ENCODE measurements at regions not wholly inside any gene's neighbourhood (a gene's known extent, or its start where the extent isn't known, plus 50 kb on each side); places are given as distances from the start of the nearest gene placed in this dataset.
A peak's percentile ranks its signal among the peaks of the same experiment; 100 is the strongest.

DNA sequence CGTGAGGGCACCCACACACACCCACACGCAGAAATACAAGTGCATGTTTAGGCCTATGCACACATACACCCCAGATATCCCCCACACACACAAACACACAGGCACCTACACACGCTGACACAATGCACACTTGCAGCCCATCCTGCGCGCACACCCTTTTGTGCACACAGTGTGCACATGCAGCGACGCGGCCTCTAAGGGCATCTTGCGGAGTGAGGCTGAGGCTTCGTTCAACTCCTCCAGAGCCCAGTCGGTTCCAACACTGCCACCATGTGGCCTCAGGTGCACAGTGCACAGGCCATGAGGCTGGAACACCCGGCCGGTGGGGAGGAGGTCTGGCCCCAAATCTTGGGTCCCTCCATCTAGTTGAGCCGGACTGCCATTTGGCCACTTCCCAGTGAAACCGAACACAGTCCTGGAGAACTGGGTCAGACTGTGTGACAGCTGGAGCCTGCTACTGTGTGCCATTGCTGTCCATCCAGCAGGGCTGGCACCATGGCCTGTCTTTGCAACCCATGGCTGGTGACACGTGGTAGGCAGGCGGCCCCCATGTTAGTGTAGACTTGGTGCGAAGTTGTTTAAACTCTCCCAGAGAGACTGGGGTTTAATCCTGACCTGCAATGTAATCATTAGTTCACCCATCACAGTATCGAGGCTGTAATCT is 97.7 kb upstream of the MVB12B start:
- DNase-seq (ENCODE audit: low spot score) = no peak
- TF ChIP-seq, protein P1, sequence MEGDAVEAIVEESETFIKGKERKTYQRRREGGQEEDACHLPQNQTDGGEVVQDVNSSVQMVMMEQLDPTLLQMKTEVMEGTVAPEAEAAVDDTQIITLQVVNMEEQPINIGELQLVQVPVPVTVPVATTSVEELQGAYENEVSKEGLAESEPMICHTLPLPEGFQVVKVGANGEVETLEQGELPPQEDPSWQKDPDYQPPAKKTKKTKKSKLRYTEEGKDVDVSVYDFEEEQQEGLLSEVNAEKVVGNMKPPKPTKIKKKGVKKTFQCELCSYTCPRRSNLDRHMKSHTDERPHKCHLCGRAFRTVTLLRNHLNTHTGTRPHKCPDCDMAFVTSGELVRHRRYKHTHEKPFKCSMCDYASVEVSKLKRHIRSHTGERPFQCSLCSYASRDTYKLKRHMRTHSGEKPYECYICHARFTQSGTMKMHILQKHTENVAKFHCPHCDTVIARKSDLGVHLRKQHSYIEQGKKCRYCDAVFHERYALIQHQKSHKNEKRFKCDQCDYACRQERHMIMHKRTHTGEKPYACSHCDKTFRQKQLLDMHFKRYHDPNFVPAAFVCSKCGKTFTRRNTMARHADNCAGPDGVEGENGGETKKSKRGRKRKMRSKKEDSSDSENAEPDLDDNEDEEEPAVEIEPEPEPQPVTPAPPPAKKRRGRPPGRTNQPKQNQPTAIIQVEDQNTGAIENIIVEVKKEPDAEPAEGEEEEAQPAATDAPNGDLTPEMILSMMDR (IDR thresholded peaks at IDR 0.05; ENCODE audit: poor library complexity, severe bottlenecking) = peak; percentile 82
- Histone ChIP-seq H3K9me3 (ENCODE audit: severe bottlenecking) (no peaks in the 10 kb centered on the region), H3K27me3 (ENCODE audit: insufficient read depth, poor library complexity, severe bottlenecking) (peaks cover 13% of the 10 kb centered on the region), H3K36me3 (ENCODE audit: low read depth) (no peaks in the 10 kb centered on the region), H3K27ac (ENCODE audit: poor library complexity, severe bottlenecking) (no peak overlapping the region), H3K4me1 (ENCODE audit: insufficient read depth, poor library complexity, severe bottlenecking) (no peaks in the 10 kb centered on the region), H3K4me3 (ENCODE audit: severe bottlenecking) (no peak overlapping the region)
- peak; percentile 81 for ATAC-seq (ENCODE audit: low read depth)

DNA sequence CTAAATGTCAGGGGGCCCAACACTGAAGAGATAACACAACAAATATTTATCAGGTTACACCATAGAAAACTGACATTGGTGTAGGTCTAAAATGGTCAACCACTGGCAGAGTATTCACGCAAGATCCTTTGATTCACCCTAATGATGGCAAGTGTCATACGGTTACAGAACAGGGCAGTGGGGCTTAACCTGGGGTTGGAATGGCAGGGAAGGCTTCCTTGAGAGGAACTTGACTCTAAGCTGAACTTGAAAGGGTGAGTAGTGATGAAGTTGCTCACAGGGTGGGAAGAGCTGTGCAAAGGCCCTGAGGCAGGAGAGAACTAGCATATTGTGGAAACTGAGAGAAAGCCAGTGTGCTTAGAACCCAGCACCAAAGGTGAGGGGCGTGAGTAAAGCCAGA is 97.1 kb upstream of the MVB12B start:
- Histone ChIP-seq H3K4me3 (ENCODE audit: severe bottlenecking) (no peak overlapping the region), H3K27ac (ENCODE audit: poor library complexity, severe bottlenecking) (no peak overlapping the region), H3K27me3 (ENCODE audit: insufficient read depth, poor library complexity, severe bottlenecking) (peaks cover 8% of the 10 kb centered on the region), H3K9me3 (ENCODE audit: severe bottlenecking) (no peaks in the 10 kb centered on the region), H3K4me1 (ENCODE audit: insufficient read depth, poor library complexity, severe bottlenecking) (no peaks in the 10 kb centered on the region), H3K36me3 (ENCODE audit: low read depth) (no peaks in the 10 kb centered on the region)
- DNase-seq (ENCODE audit: low spot score) = no peak
- TF ChIP-seq, protein P1 (IDR thresholded peaks at IDR 0.05; ENCODE audit: poor library complexity, severe bottlenecking) = no peak
- ATAC-seq (ENCODE audit: low read depth) = no peak

DNA sequence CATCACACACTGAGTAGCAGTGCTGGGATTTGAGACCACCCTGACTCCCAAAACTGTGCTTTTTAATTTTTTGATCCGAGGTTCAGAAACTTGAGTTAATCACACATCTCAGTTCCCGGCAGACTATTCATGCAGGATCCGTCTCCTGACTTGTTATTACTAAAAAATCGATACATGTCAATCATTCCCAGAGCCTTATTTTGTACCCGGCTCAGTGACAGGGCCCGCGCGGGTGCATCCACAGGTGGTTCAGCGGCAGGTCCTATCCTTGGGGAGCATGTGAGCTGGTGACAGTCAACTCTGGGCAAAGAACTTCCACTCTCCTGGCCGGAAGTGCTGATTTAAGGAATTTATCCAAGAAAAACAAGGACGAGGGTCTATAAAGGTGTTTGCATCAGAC is 95.9 kb upstream of the MVB12B start:
- no peaks in the 10 kb centered on the region for H3K9me3 ChIP-seq (ENCODE audit: severe bottlenecking)
- H3K27ac ChIP-seq (ENCODE audit: poor library complexity, severe bottlenecking) = no peak overlapping the region
- ATAC-seq (ENCODE audit: low read depth) (no peak), DNase-seq (ENCODE audit: low spot score) (no peak)
- H3K4me1 ChIP-seq (ENCODE audit: insufficient read depth, poor library complexity, severe bottlenecking) = no peaks in the 10 kb centered on the region
- H3K4me3 ChIP-seq (ENCODE audit: severe bottlenecking) = no peak overlapping the region
- H3K36me3 ChIP-seq (ENCODE audit: low read depth) = no peaks in the 10 kb centered on the region
- peaks cover 5% of the 10 kb centered on the region for H3K27me3 ChIP-seq (ENCODE audit: insufficient read depth, poor library complexity, severe bottlenecking)
- TF ChIP-seq, protein P1 (IDR thresholded peaks at IDR 0.05; ENCODE audit: poor library complexity, severe bottlenecking) = no peak

DNA sequence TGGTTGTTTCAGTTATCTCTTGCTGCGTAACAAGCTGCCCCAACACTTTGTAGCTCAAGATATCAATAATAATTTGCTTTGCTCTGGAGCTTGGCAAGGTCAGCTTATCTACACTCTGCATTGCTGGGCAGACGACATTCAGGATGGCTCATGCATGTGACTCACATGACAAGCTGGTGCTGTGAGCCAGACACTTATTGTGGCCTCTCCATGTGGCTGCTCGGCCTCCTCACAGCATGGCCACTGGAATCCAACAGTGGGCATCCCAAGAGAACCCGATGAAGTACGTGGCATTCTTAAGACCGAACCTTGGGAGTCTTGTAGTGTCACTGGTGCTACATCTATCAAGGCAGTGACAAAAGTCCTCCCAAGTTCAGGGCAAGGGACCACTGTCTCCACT is 94.2 kb upstream of the MVB12B start:
- no peaks in the 10 kb centered on the region for H3K36me3 ChIP-seq (ENCODE audit: low read depth)
- TF ChIP-seq, protein P1 (IDR thresholded peaks at IDR 0.05; ENCODE audit: poor library complexity, severe bottlenecking) = no peak
- H3K27ac ChIP-seq (ENCODE audit: poor library complexity, severe bottlenecking) = no peak overlapping the region
- no peaks in the 10 kb centered on the region for H3K4me1 ChIP-seq (ENCODE audit: insufficient read depth, poor library complexity, severe bottlenecking)
- no peak for DNase-seq (ENCODE audit: low spot score)
- H3K27me3 ChIP-seq (ENCODE audit: insufficient read depth, poor library complexity, severe bottlenecking) = no peaks in the 10 kb centered on the region
- no peak for ATAC-seq (ENCODE audit: low read depth)
- no peak overlapping the region for H3K4me3 ChIP-seq (ENCODE audit: severe bottlenecking)
- no peaks in the 10 kb centered on the region for H3K9me3 ChIP-seq (ENCODE audit: severe bottlenecking)

DNA sequence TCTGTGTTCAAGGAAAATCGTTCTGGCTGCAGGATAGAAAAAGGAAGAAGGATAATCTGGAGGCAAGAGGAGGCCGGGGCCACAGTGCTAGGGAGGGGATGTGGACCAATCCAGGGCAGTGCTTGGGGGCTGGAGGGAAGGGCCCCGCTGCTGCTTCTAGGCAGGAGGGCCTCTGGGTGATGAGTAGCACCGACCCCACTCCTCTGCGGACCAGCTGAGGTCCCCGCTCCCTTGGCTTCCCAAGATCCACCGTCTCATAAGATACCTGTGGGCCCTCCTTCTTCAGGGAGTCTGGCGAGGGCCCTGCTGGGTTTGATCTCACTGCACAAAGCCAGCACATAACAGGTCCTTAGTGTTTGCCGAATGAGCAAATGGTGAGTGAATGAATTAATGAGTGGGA is 93.5 kb upstream of the MVB12B start:
- no peak for ATAC-seq (ENCODE audit: low read depth)
- TF ChIP-seq, protein P1 (IDR thresholded peaks at IDR 0.05; ENCODE audit: poor library complexity, severe bottlenecking) = no peak
- Histone ChIP-seq H3K9me3 (ENCODE audit: severe bottlenecking) (no peaks in the 10 kb centered on the region), H3K27ac (ENCODE audit: poor library complexity, severe bottlenecking) (no peak overlapping the region), H3K27me3 (ENCODE audit: insufficient read depth, poor library complexity, severe bottlenecking) (no peaks in the 10 kb centered on the region), H3K4me3 (ENCODE audit: severe bottlenecking) (no peak overlapping the region), H3K36me3 (ENCODE audit: low read depth) (no peaks in the 10 kb centered on the region), H3K4me1 (ENCODE audit: insufficient read depth, poor library complexity, severe bottlenecking) (no peaks in the 10 kb centered on the region)
- DNase-seq (ENCODE audit: low spot score) = no peak
